ENCODE measurements at regions not wholly inside any gene's neighbourhood (a gene's known extent, or its start where the extent isn't known, plus 50 kb on each side); places are given as distances from the start of the nearest gene placed in this dataset.

DNA sequence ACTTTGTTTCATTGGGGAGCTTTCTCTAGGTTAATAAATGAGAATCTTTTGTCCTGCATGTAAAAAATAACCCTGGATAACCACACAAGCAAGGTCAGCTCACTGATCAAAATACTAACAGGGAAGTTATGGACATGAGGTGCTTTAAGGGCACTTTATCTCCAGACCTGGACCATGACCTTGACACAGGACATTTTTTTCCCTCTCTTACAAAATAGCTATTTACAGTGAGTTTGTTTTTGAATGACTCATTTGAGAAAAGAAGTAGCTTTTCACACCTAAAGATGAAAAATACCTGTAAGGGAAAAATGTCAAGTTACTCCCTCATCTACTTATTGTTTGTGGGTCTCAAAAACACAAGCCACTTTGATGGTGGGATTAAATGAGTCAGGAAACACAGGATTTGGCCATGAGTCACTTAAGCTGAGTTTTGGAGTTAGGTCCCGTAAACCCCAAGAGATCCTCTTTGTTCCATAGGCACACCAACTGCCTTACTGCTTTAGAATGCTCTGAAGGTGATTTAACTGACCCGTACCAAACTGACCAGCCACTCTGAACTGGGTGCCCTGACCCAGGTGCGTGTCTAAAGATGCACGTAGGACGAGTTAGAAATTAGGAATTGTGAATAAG, 479.3 kb upstream of the NXPH2 start:
- TF ChIP-seq, protein P1, sequence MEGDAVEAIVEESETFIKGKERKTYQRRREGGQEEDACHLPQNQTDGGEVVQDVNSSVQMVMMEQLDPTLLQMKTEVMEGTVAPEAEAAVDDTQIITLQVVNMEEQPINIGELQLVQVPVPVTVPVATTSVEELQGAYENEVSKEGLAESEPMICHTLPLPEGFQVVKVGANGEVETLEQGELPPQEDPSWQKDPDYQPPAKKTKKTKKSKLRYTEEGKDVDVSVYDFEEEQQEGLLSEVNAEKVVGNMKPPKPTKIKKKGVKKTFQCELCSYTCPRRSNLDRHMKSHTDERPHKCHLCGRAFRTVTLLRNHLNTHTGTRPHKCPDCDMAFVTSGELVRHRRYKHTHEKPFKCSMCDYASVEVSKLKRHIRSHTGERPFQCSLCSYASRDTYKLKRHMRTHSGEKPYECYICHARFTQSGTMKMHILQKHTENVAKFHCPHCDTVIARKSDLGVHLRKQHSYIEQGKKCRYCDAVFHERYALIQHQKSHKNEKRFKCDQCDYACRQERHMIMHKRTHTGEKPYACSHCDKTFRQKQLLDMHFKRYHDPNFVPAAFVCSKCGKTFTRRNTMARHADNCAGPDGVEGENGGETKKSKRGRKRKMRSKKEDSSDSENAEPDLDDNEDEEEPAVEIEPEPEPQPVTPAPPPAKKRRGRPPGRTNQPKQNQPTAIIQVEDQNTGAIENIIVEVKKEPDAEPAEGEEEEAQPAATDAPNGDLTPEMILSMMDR (IDR thresholded peaks at IDR 0.05): no peak
- TF ChIP-seq ZFX (IDR thresholded peaks at IDR 0.05; ENCODE audit: borderline replicate concordance): no peak
- H3K27ac ChIP-seq: no peak overlapping the region

DNA sequence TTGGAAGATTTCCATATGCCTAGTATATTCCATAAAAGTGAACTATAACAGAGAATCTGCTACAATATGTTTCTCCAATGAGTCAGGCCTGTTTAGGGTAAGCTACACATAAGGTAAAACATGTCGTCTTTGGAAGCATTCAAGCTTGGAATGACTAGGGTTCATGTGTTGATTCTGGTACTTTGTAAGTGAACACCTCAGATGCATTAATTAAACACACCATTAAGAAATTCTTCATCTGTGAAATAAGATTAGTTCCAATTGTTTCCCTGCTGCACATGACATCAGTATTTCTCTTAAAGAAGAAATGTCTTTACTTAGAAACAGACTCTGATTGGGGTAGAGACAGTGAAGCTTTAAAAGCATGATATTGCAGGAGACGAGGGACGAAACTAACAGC, 461.1 kb upstream of the NXPH2 start:
- TF ChIP-seq ZFX (IDR thresholded peaks at IDR 0.05; ENCODE audit: borderline replicate concordance): no peak
- TF ChIP-seq, protein P1 (IDR thresholded peaks at IDR 0.05): no peak
- no peak overlapping the region for H3K27ac ChIP-seq

DNA sequence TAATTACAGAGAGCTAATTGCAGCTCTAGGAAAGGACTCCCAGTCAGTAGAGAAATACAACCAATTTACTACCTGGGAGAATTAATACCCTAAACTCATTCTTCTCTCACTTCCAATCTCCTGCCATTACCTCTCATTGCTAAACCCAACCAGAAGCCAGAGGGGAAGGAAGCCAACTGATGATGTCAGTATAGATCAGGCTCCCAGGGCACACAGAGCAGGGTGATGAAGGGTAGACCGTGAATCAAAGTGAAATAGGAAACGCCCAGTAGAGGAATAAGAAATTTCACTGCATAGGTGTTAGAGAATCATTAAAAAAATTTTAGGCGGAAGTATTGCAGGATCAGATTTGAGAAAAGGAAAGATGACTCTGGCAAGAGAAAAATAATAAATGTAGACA, 456.8 kb upstream of the NXPH2 start:
- TF ChIP-seq, protein P1 (IDR thresholded peaks at IDR 0.05): no peak
- no peak for TF ChIP-seq ZFX (IDR thresholded peaks at IDR 0.05; ENCODE audit: borderline replicate concordance)
- no peak overlapping the region for H3K27ac ChIP-seq

DNA sequence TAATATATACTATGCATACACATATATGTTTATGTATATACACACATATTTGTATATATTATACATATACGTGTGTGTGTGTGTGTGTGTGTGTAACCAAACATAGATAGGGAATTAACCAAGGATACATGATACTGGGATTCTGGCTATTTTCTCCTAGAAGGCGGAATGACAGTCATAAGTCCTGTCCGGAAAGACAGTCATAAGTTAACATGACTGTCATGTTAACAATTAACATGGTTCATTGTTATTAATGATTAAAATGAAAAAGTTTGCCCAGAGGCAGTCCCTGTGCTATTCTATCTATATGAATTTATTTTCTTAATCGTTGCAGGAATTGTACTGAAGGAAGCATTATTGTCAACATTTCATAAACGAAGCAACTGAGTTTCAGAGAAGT, 450.7 kb upstream of the NXPH2 start:
- no peak overlapping the region for H3K27ac ChIP-seq
- TF ChIP-seq, protein P1 (IDR thresholded peaks at IDR 0.05): no peak
- TF ChIP-seq ZFX (IDR thresholded peaks at IDR 0.05; ENCODE audit: borderline replicate concordance): no peak

DNA sequence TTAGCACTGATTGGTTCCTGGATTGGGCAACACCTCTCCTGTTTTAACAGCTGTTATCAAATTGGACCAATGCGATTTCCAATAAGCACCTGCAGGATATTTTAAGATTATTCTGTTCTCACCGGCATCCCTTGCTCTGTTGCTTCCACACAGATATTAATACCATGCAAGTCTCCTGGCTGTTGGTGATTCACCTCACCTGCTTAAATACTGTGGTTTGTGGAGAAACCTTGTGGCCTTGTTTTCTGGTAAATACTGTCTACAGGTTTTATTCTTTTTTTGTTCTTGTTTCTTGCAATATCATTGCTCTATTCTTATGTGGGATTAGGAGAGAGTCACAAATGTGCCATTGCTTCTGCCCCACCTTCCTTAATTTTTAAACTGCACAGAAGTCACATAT, 448.1 kb upstream of the NXPH2 start:
- H3K27ac ChIP-seq: no peak overlapping the region
- TF ChIP-seq ZFX (IDR thresholded peaks at IDR 0.05; ENCODE audit: borderline replicate concordance): no peak
- TF ChIP-seq, protein P1 (IDR thresholded peaks at IDR 0.05): no peak

DNA sequence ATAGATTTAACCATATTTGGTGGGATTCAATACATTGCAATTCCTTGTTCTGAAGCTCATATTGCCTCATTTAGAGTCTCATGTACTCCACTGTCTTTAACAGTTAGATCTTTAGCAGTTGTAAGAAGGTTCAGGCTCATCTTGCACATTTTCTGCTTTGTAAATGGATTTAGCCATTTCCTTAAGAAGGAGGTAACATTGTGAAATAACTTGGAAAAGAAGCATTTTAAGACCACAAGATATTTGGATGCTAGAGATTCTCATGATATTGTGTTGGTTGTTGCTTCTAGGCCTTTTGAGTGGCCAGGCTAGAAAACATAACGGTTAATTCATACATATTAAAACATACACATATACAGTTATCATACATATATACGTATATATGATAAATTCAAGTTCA, 445.8 kb upstream of the NXPH2 start:
- TF ChIP-seq, protein P1 (IDR thresholded peaks at IDR 0.05): no peak
- no peak for TF ChIP-seq ZFX (IDR thresholded peaks at IDR 0.05; ENCODE audit: borderline replicate concordance)
- H3K27ac ChIP-seq: no peak overlapping the region

DNA sequence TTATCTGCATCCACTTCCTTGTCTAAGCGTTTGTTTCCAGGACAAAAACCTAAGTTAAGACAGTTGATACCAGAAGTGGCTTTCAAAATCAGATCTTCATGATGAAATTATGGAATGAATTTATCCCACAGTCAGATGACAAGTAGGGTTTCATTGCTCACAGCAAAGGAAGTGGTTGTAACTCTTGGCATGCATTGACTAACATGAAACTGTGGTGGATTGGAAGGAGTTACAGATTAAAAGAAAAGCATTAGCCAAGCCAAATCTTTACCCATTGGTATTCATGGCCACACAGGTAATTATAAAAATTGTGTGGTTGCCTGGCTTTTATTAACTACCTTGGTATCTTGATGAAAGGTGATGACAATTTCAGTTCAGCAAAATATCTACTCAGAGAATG, 438.0 kb upstream of the NXPH2 start:
- no peak overlapping the region for H3K27ac ChIP-seq
- TF ChIP-seq, protein P1 (IDR thresholded peaks at IDR 0.05): no peak
- TF ChIP-seq ZFX (IDR thresholded peaks at IDR 0.05; ENCODE audit: borderline replicate concordance): no peak

Data from 22Rv1 (cell line).